ENCODE measurements at regions not wholly inside any gene's neighbourhood (a gene's known extent, or its start where the extent isn't known, plus 50 kb on each side); places are given as distances from the start of the nearest gene placed in this dataset.

- H3K9me3 ChIP-seq (ENCODE audit: low read length), result no peaks in the 10 kb centered on the region
- no peaks in the 10 kb centered on the region for H3K4me1 ChIP-seq (ENCODE audit: low read length)
- no peaks in the 10 kb centered on the region for H3K9me2 ChIP-seq (replicated peaks; ENCODE audit: insufficient read depth, low read length)
- DNase-seq, result no peak
- H3K27ac ChIP-seq (ENCODE audit: low read length), result no peak overlapping the region
- H3K9ac ChIP-seq (ENCODE audit: low read length), result no peak overlapping the region
- H3K4me3 ChIP-seq (ENCODE audit: low read length), result no peak overlapping the region
- no peaks in the 10 kb centered on the region for H4K20me1 ChIP-seq (ENCODE audit: insufficient read depth, low read depth, low read length)
- no peaks in the 10 kb centered on the region for H3K79me2 ChIP-seq (ENCODE audit: low read length)
- no peaks in the 10 kb centered on the region for H3K27me3 ChIP-seq (ENCODE audit: low read length)
- H3K36me3 ChIP-seq (ENCODE audit: insufficient read depth, low read length), result no peaks in the 10 kb centered on the region
- no peak overlapping the region for H2AFZ ChIP-seq (ENCODE audit: low read length)
- no peak overlapping the region for H3K4me2 ChIP-seq (ENCODE audit: low read depth, low read length, poor library complexity, severe bottlenecking)
Observed at GRCh38 chr1:232430467-232430866, 199.5 kb downstream of the SIPA1L2 start.

GRCh38 chr1:232428786-232429530, 201.0 kb downstream of the SIPA1L2 start:
- DNase-seq, result no peak
- no peak overlapping the region for H3K4me3 ChIP-seq (ENCODE audit: low read length)
- H3K27ac ChIP-seq (ENCODE audit: low read length), result no peak overlapping the region
- H3K9me2 ChIP-seq (replicated peaks; ENCODE audit: insufficient read depth, low read length), result no peaks in the 10 kb centered on the region
- no peaks in the 10 kb centered on the region for H3K27me3 ChIP-seq (ENCODE audit: low read length)
- H3K79me2 ChIP-seq (ENCODE audit: low read length), result no peaks in the 10 kb centered on the region
- no peak overlapping the region for H3K4me2 ChIP-seq (ENCODE audit: low read depth, low read length, poor library complexity, severe bottlenecking)
- H4K20me1 ChIP-seq (ENCODE audit: insufficient read depth, low read depth, low read length), result no peaks in the 10 kb centered on the region
- no peaks in the 10 kb centered on the region for H3K9me3 ChIP-seq (ENCODE audit: low read length)
- no peak overlapping the region for H2AFZ ChIP-seq (ENCODE audit: low read length)
- no peaks in the 10 kb centered on the region for H3K4me1 ChIP-seq (ENCODE audit: low read length)
- H3K9ac ChIP-seq (ENCODE audit: low read length), result no peak overlapping the region
- no peaks in the 10 kb centered on the region for H3K36me3 ChIP-seq (ENCODE audit: insufficient read depth, low read length)

- Histone ChIP-seq H3K9ac (ENCODE audit: low read length) (no peak overlapping the region), H3K4me2 (ENCODE audit: low read depth, low read length, poor library complexity, severe bottlenecking) (no peak overlapping the region), H3K27ac (ENCODE audit: low read length) (no peak overlapping the region), H3K4me1 (ENCODE audit: low read length) (no peaks in the 10 kb centered on the region), H2AFZ (ENCODE audit: low read length) (no peak overlapping the region), H3K27me3 (ENCODE audit: low read length) (no peaks in the 10 kb centered on the region), H4K20me1 (ENCODE audit: insufficient read depth, low read depth, low read length) (no peaks in the 10 kb centered on the region), H3K9me2 (replicated peaks; ENCODE audit: insufficient read depth, low read length) (no peaks in the 10 kb centered on the region), H3K36me3 (ENCODE audit: insufficient read depth, low read length) (no peaks in the 10 kb centered on the region), H3K4me3 (ENCODE audit: low read length) (no peak overlapping the region), H3K9me3 (ENCODE audit: low read length) (no peaks in the 10 kb centered on the region), H3K79me2 (ENCODE audit: low read length) (no peaks in the 10 kb centered on the region)
- no peak for DNase-seq
Observed at GRCh38 chr1:232428036-232428645, 201.8 kb downstream of the SIPA1L2 start.

GRCh38 chr1:232426801-232427200, 203.1 kb downstream of the SIPA1L2 start:
- DNase-seq, result no peak
- Histone ChIP-seq H3K9me3 (ENCODE audit: low read length) (no peaks in the 10 kb centered on the region), H3K27ac (ENCODE audit: low read length) (no peak overlapping the region), H3K4me1 (ENCODE audit: low read length) (no peaks in the 10 kb centered on the region), H4K20me1 (ENCODE audit: insufficient read depth, low read depth, low read length) (no peaks in the 10 kb centered on the region), H3K4me3 (ENCODE audit: low read length) (no peak overlapping the region), H3K4me2 (ENCODE audit: low read depth, low read length, poor library complexity, severe bottlenecking) (no peak overlapping the region), H3K27me3 (ENCODE audit: low read length) (no peaks in the 10 kb centered on the region), H3K9me2 (replicated peaks; ENCODE audit: insufficient read depth, low read length) (no peaks in the 10 kb centered on the region), H2AFZ (ENCODE audit: low read length) (no peak overlapping the region), H3K9ac (ENCODE audit: low read length) (no peak overlapping the region), H3K36me3 (ENCODE audit: insufficient read depth, low read length) (no peaks in the 10 kb centered on the region), H3K79me2 (ENCODE audit: low read length) (no peaks in the 10 kb centered on the region)

- Histone ChIP-seq H3K9me3 (ENCODE audit: low read length) (no peaks in the 10 kb centered on the region), H3K9me2 (replicated peaks; ENCODE audit: insufficient read depth, low read length) (no peaks in the 10 kb centered on the region), H3K79me2 (ENCODE audit: low read length) (no peaks in the 10 kb centered on the region), H3K4me1 (ENCODE audit: low read length) (no peaks in the 10 kb centered on the region), H3K4me3 (ENCODE audit: low read length) (no peak overlapping the region), H3K27ac (ENCODE audit: low read length) (no peak overlapping the region), H4K20me1 (ENCODE audit: insufficient read depth, low read depth, low read length) (no peaks in the 10 kb centered on the region), H3K4me2 (ENCODE audit: low read depth, low read length, poor library complexity, severe bottlenecking) (no peak overlapping the region), H3K27me3 (ENCODE audit: low read length) (no peaks in the 10 kb centered on the region), H3K9ac (ENCODE audit: low read length) (no peak overlapping the region), H2AFZ (ENCODE audit: low read length) (no peak overlapping the region), H3K36me3 (ENCODE audit: insufficient read depth, low read length) (no peaks in the 10 kb centered on the region)
- DNase-seq, result no peak
Observed at GRCh38 chr1:232425421-232425820, 204.5 kb downstream of the SIPA1L2 start.

- Histone ChIP-seq H3K27me3 (ENCODE audit: low read length) (no peaks in the 10 kb centered on the region), H3K36me3 (ENCODE audit: insufficient read depth, low read length) (no peaks in the 10 kb centered on the region), H3K9me3 (ENCODE audit: low read length) (no peaks in the 10 kb centered on the region), H3K9ac (ENCODE audit: low read length) (no peak overlapping the region), H3K4me3 (ENCODE audit: low read length) (no peak overlapping the region), H3K4me2 (ENCODE audit: low read depth, low read length, poor library complexity, severe bottlenecking) (no peak overlapping the region), H2AFZ (ENCODE audit: low read length) (no peak overlapping the region), H3K27ac (ENCODE audit: low read length) (no peak overlapping the region), H3K4me1 (ENCODE audit: low read length) (no peaks in the 10 kb centered on the region), H3K79me2 (ENCODE audit: low read length) (no peaks in the 10 kb centered on the region), H3K9me2 (replicated peaks; ENCODE audit: insufficient read depth, low read length) (no peaks in the 10 kb centered on the region), H4K20me1 (ENCODE audit: insufficient read depth, low read depth, low read length) (no peaks in the 10 kb centered on the region)
- DNase-seq, result no peak
Observed at GRCh38 chr1:232423591-232423990, 206.3 kb downstream of the SIPA1L2 start.

- Histone ChIP-seq H3K27ac (ENCODE audit: low read length) (no peak overlapping the region), H2AFZ (ENCODE audit: low read length) (no peak overlapping the region), H3K79me2 (ENCODE audit: low read length) (no peaks in the 10 kb centered on the region), H3K9me3 (ENCODE audit: low read length) (no peaks in the 10 kb centered on the region), H3K27me3 (ENCODE audit: low read length) (no peaks in the 10 kb centered on the region), H3K4me1 (ENCODE audit: low read length) (no peaks in the 10 kb centered on the region), H3K9ac (ENCODE audit: low read length) (no peak overlapping the region), H3K9me2 (replicated peaks; ENCODE audit: insufficient read depth, low read length) (no peaks in the 10 kb centered on the region), H3K4me2 (ENCODE audit: low read depth, low read length, poor library complexity, severe bottlenecking) (no peak overlapping the region), H3K36me3 (ENCODE audit: insufficient read depth, low read length) (no peaks in the 10 kb centered on the region), H4K20me1 (ENCODE audit: insufficient read depth, low read depth, low read length) (no peaks in the 10 kb centered on the region), H3K4me3 (ENCODE audit: low read length) (no peak overlapping the region)
- no peak for DNase-seq
Observed at GRCh38 chr1:232422898-232423297, 207.0 kb downstream of the SIPA1L2 start.

GRCh38 chr1:232422098-232422497, 207.8 kb downstream of the SIPA1L2 start:
- H3K27ac ChIP-seq (ENCODE audit: low read length), result no peak overlapping the region
- no peaks in the 10 kb centered on the region for H3K27me3 ChIP-seq (ENCODE audit: low read length)
- H3K9me2 ChIP-seq (replicated peaks; ENCODE audit: insufficient read depth, low read length), result no peaks in the 10 kb centered on the region
- H3K36me3 ChIP-seq (ENCODE audit: insufficient read depth, low read length), result no peaks in the 10 kb centered on the region
- no peak for DNase-seq
- no peak overlapping the region for H3K4me3 ChIP-seq (ENCODE audit: low read length)
- no peaks in the 10 kb centered on the region for H3K79me2 ChIP-seq (ENCODE audit: low read length)
- H3K4me2 ChIP-seq (ENCODE audit: low read depth, low read length, poor library complexity, severe bottlenecking), result no peak overlapping the region
- no peaks in the 10 kb centered on the region for H3K4me1 ChIP-seq (ENCODE audit: low read length)
- no peak overlapping the region for H3K9ac ChIP-seq (ENCODE audit: low read length)
- H2AFZ ChIP-seq (ENCODE audit: low read length), result no peak overlapping the region
- H3K9me3 ChIP-seq (ENCODE audit: low read length), result no peaks in the 10 kb centered on the region
- H4K20me1 ChIP-seq (ENCODE audit: insufficient read depth, low read depth, low read length), result no peaks in the 10 kb centered on the region
